Lower lobe of right lung (tissue), 2 donors: ENCODE measurements at regions not wholly inside any gene's neighbourhood (a gene's known extent, or its start where the extent isn't known, plus 50 kb on each side); places are given as distances from the start of the nearest gene placed in this dataset.

ENCODE experiments used
- ATAC-seq, 2 donors: fragments of 200-7000 bp; cut with Tn5 transposase; one replicate each; pipeline ENCODE4 v1.9.1; 2020 to 2022; ENCODE audit warnings: mild to moderate bottlenecking in 2 of 2, moderate library complexity in 2 of 2
- DNase-seq: peaks from one replicate; pipeline ENCODE4 v3.0.0-alpha.2; 2020
- H3K27ac ChIP-seq: fragments of 200-600 bp; one replicate; pipeline ENCODE4 v1.8.0; 2022
- H3K27me3 ChIP-seq: fragments of 200-600 bp; one replicate; pipeline ENCODE4 v1.8.0; 2022; ENCODE audit warnings: low read depth
- H3K36me3 ChIP-seq: fragments of 200-600 bp; one replicate; pipeline ENCODE4 v1.8.0; 2022; ENCODE audit warnings: mild to moderate bottlenecking
- H3K4me1 ChIP-seq: fragments of 200-600 bp; one replicate; pipeline ENCODE4 v1.8.0; 2022
- H3K4me3 ChIP-seq: fragments of 200-600 bp; one replicate; pipeline ENCODE4 v1.8.0; 2022; ENCODE audit warnings: mild to moderate bottlenecking
- H3K9me3 ChIP-seq: fragments of 200-600 bp; one replicate; pipeline ENCODE4 v1.8.0; 2022
- CTCF ChIP-seq: fragments of 200-600 bp; IDR thresholded peaks from one replicate; pipeline ENCODE4 v1.8.0; 2022; ENCODE audit warnings: antibody characterized with exemption, mild to moderate bottlenecking
- intact Hi-C: fragments of 100-400 bp; cut with DNase I; formaldehyde crosslinking; loops from one replicate; pipeline ENCODE4 v1.11.0; 2022
- donor health status: DM: no; HTN: yes; CAD: no; lungs with severe emphysema.

GRCh38 chr5:67316695-67317094 lies 120.1 kb upstream of the CD180 start:
- Histone ChIP-seq H3K4me3 (no peak overlapping the region), H3K4me1 (peaks cover 12% of the 10 kb centered on the region), H3K27ac (no peak overlapping the region), H3K9me3 (no peaks in the 10 kb centered on the region), H3K27me3 (no peaks in the 10 kb centered on the region), H3K36me3 (no peaks in the 10 kb centered on the region)
- intact Hi-C loops = no loop called here
- no peak for DNase-seq
- ATAC-seq = no peak
- no peak for TF ChIP-seq CTCF

- Histone ChIP-seq H3K9me3 (no peaks in the 10 kb centered on the region), H3K27ac (peak overlapping the region; percentile 58), H3K27me3 (no peaks in the 10 kb centered on the region), H3K4me3 (no peak overlapping the region), H3K4me1 (peaks cover 12% of the 10 kb centered on the region), H3K36me3 (no peaks in the 10 kb centered on the region)
- ATAC-seq (peak; percentile 62 to 69), DNase-seq (no peak)
- no peak for TF ChIP-seq CTCF
- intact Hi-C loops = no loop called here
Observed at GRCh38 chr5:67315082-67315989, 118.7 kb upstream of the CD180 start.

GRCh38 chr5:67311701-67312100 lies 115.1 kb upstream of the CD180 start:
- H3K4me3 ChIP-seq = no peak overlapping the region
- intact Hi-C loops = no loop called here
- no peaks in the 10 kb centered on the region for H3K27me3 ChIP-seq
- no peak overlapping the region for H3K27ac ChIP-seq
- DNase-seq (no peak), ATAC-seq (no peak)
- no peak for TF ChIP-seq CTCF
- H3K36me3 ChIP-seq = no peaks in the 10 kb centered on the region
- peaks cover 16% of the 10 kb centered on the region for H3K4me1 ChIP-seq
- H3K9me3 ChIP-seq = no peaks in the 10 kb centered on the region

GRCh38 chr5:67311208-67311607 lies 114.6 kb upstream of the CD180 start:
- Histone ChIP-seq H3K9me3 (no peaks in the 10 kb centered on the region), H3K27me3 (no peaks in the 10 kb centered on the region), H3K27ac (no peak overlapping the region), H3K4me1 (peaks cover 21% of the 10 kb centered on the region), H3K4me3 (no peak overlapping the region), H3K36me3 (no peaks in the 10 kb centered on the region)
- intact Hi-C loops = no loop called here
- DNase-seq (no peak), ATAC-seq (no peak)
- no peak for TF ChIP-seq CTCF

GRCh38 chr5:67310740-67311139 lies 114.1 kb upstream of the CD180 start:
- TF ChIP-seq CTCF = no peak
- intact Hi-C loops = no loop called here
- DNase-seq = no peak
- Histone ChIP-seq H3K4me3 (no peak overlapping the region), H3K4me1 (peaks cover 25% of the 10 kb centered on the region), H3K36me3 (no peaks in the 10 kb centered on the region), H3K27ac (no peak overlapping the region), H3K27me3 (no peaks in the 10 kb centered on the region), H3K9me3 (no peaks in the 10 kb centered on the region)
- no peak for ATAC-seq
